Endodermal cell (in vitro differentiated cells): ENCODE measurements at regions not wholly inside any gene's neighbourhood (a gene's known extent, or its start where the extent isn't known, plus 50 kb on each side); places are given as distances from the start of the nearest gene placed in this dataset.

ENCODE experiments used
- DNase-seq: peaks from one replicate; pipeline ENCODE4 v3.0.0-alpha.2; 2017
- H3K27ac ChIP-seq: 2 replicates; pipeline ENCODE4 v1.5.1; 2013; ENCODE audit warnings: mild to moderate bottlenecking, low read depth, low read length, moderate library complexity
- H3K27me3 ChIP-seq: 2 replicates; pipeline ENCODE4 v1.6.1; 2013; ENCODE audit warnings: mild to moderate bottlenecking, low read length, moderate library complexity; ENCODE audit not compliant: insufficient read depth, control insufficient read depth, poor library complexity, severe bottlenecking
- H3K36me3 ChIP-seq: 2 replicates; pipeline ENCODE4 v1.7.0; 2013; ENCODE audit warnings: mild to moderate bottlenecking, low read length, moderate library complexity; ENCODE audit not compliant: control insufficient read depth, insufficient read depth
- H3K4me1 ChIP-seq: one replicate; pipeline ENCODE4 v1.7.0; 2013; ENCODE audit warnings: low read length; ENCODE audit not compliant: control insufficient read depth, insufficient read depth
- H3K4me3 ChIP-seq: 2 replicates; pipeline ENCODE4 v1.5.1; 2013; ENCODE audit warnings: mild to moderate bottlenecking, low read length, moderate library complexity
- H3K9ac ChIP-seq: 2 replicates; pipeline ENCODE4 v1.6.1; 2013; ENCODE audit warnings: mild to moderate bottlenecking, low read length, moderate library complexity; ENCODE audit not compliant: poor library complexity, severe bottlenecking; ENCODE audit errors: extremely low read depth
- H3K9me3 ChIP-seq: 2 replicates; pipeline ENCODE4 v1.6.1; 2013; ENCODE audit warnings: mild to moderate bottlenecking, low read length, moderate library complexity; ENCODE audit not compliant: control insufficient read depth
- H3K27ac Mint-ChIP-seq: 2 replicates; pipeline ENCODE4 v1.8.0; 2020; ENCODE audit warnings: mixed read lengths
- H3K27me3 Mint-ChIP-seq: 2 replicates; pipeline ENCODE4 v1.8.0; 2021; ENCODE audit warnings: mild to moderate bottlenecking, mixed read lengths; ENCODE audit not compliant: insufficient read depth
- H3K36me3 Mint-ChIP-seq: 2 replicates; pipeline ENCODE4 v1.8.0; 2020; ENCODE audit warnings: low read depth, mixed read lengths
- H3K4me1 Mint-ChIP-seq: 2 replicates; pipeline ENCODE4 v1.8.0; 2020; ENCODE audit warnings: mixed read lengths
- H3K4me3 Mint-ChIP-seq: 2 replicates; pipeline ENCODE4 v1.8.0; 2020; ENCODE audit warnings: mild to moderate bottlenecking, moderate library complexity, mixed read lengths
- H3K9me3 Mint-ChIP-seq: 2 replicates; pipeline ENCODE4 v1.8.0; 2020; ENCODE audit warnings: mild to moderate bottlenecking, mixed read lengths
- CTCF ChIP-seq: fragments of 200-600 bp; sonication (generic); conservative IDR thresholded peaks from 2 replicates; pipeline ENCODE4 v1.5.0; 2021; ENCODE audit warnings: antibody characterized with exemption, mild to moderate bottlenecking
- WGBS, 2 experiments: methylation state at CpG; one replicate each; pipeline versions ENCODE4 v1.1.5 to v1.1.7; 2013; ENCODE audit warnings: missing lambda C conversion rate in 2 of 2, mixed read lengths in 1 of 2; ENCODE audit not compliant: insufficient coverage in 1 of 2, insufficient read length in 1 of 2; 5-methylcytosine and 5-hydroxymethylcytosine counted together

- Mint-ChIP-seq H3K4me3 (no peak overlapping the region), H3K36me3 (no peaks in the 10 kb centered on the region), H3K4me1 (no peaks in the 10 kb centered on the region), H3K27ac (no peak overlapping the region), H3K9me3 (no peaks in the 10 kb centered on the region), H3K27me3 (no peaks in the 10 kb centered on the region)
- no peaks in the 10 kb centered on the region for H3K9me3 ChIP-seq
- no peak overlapping the region for H3K4me3 ChIP-seq
- H3K36me3 ChIP-seq: no peaks in the 10 kb centered on the region
- no peak for DNase-seq
- H3K27ac ChIP-seq: no peak overlapping the region
- WGBS, 2 experiments: 99 to 100% methylated on average over 1 to 5 of the region's 5 CpGs
- TF ChIP-seq CTCF: no peak
- no peak overlapping the region for H3K9ac ChIP-seq
- H3K27me3 ChIP-seq: no peaks in the 10 kb centered on the region
- no peaks in the 10 kb centered on the region for H3K4me1 ChIP-seq
Observed at GRCh38 chr2:4279431-4279830, 576.1 kb downstream of the DCDC2C start.

- H3K27ac Mint-ChIP-seq: no peak overlapping the region
- Histone ChIP-seq H3K4me1 (no peaks in the 10 kb centered on the region), H3K9me3 (no peaks in the 10 kb centered on the region), H3K9ac (no peak overlapping the region), H3K4me3 (no peak overlapping the region), H3K36me3 (no peaks in the 10 kb centered on the region), H3K27ac (no peak overlapping the region), H3K27me3 (no peaks in the 10 kb centered on the region)
- no peaks in the 10 kb centered on the region for H3K4me1 Mint-ChIP-seq
- no peaks in the 10 kb centered on the region for H3K27me3 Mint-ChIP-seq
- H3K36me3 Mint-ChIP-seq: no peaks in the 10 kb centered on the region
- no peak for TF ChIP-seq CTCF
- H3K9me3 Mint-ChIP-seq: no peaks in the 10 kb centered on the region
- no peak for DNase-seq
- no peak overlapping the region for H3K4me3 Mint-ChIP-seq
- 95 to 100% methylated on average over 1 to 3 of the region's 4 CpGs for WGBS, 2 experiments
Observed at GRCh38 chr2:4291430-4291829, 588.1 kb downstream of the DCDC2C start.

GRCh38 chr2:4295680-4296079 lies 592.3 kb downstream of the DCDC2C start:
- H3K4me1 ChIP-seq: no peaks in the 10 kb centered on the region
- no peak overlapping the region for H3K27ac ChIP-seq
- no peak overlapping the region for H3K4me3 ChIP-seq
- Mint-ChIP-seq H3K9me3 (no peaks in the 10 kb centered on the region), H3K36me3 (no peaks in the 10 kb centered on the region), H3K27ac (no peak overlapping the region), H3K4me3 (no peak overlapping the region), H3K4me1 (peaks cover 7% of the 10 kb centered on the region), H3K27me3 (no peaks in the 10 kb centered on the region)
- H3K9ac ChIP-seq: no peak overlapping the region
- no peak for TF ChIP-seq CTCF
- no peaks in the 10 kb centered on the region for H3K9me3 ChIP-seq
- H3K36me3 ChIP-seq: no peaks in the 10 kb centered on the region
- no peaks in the 10 kb centered on the region for H3K27me3 ChIP-seq
- no peak for DNase-seq
